ENCODE measurements at regions not wholly inside any gene's neighbourhood (a gene's known extent, or its start where the extent isn't known, plus 50 kb on each side); places are given as distances from the start of the nearest gene placed in this dataset.

- no peak for TF ChIP-seq ZBTB33 (IDR thresholded peaks at IDR 0.05)
- no peak for TF ChIP-seq SP1 (IDR thresholded peaks at IDR 0.05)
- TF ChIP-seq FOXA1 (IDR thresholded peaks at IDR 0.05), result no peak
Measured at GRCh38 chr12:60672949-60673348, 1077.1 kb downstream of the SLC16A7 start (continued).

GRCh38 chr12:60684988-60685655 is 1089.3 kb downstream of the SLC16A7 start:
- no peak overlapping the region for H3K27ac ChIP-seq (ENCODE audit: low read depth in 1 of 2, low read length in 2 of 2)
- no peak for DNase-seq (ENCODE audit: low spot score)
- no peak overlapping the region for H3K9ac ChIP-seq (ENCODE audit: low read depth in 1 of 2, low read length in 2 of 2)
- H3K27me3 ChIP-seq (ENCODE audit: control insufficient read depth in 4 of 4, insufficient read depth in 4 of 4, low read length in 3 of 4), result no peaks in the 10 kb centered on the region
- no peaks in the 10 kb centered on the region for H3K36me3 ChIP-seq (ENCODE audit: control insufficient read depth in 4 of 4, insufficient read depth in 3 of 4, low read depth in 1 of 4, low read length in 3 of 4)
- no peaks in the 10 kb centered on the region for H3K4me1 ChIP-seq (ENCODE audit: control insufficient read depth in 4 of 4, insufficient read depth in 4 of 4, low read length in 3 of 4)
- no peak for TF ChIP-seq TAF1 (conservative IDR thresholded peaks at IDR 0.05)
- peak; percentile 19 for TF ChIP-seq CTCF (IDR thresholded peaks at IDR 0.05; ENCODE audit: low read depth, low read length, missing input control)
- no peak overlapping the region for H3K4me3 ChIP-seq (ENCODE audit: low read depth in 1 of 3, low read length in 3 of 3)
- H3K9me3 ChIP-seq (ENCODE audit: control insufficient read depth in 4 of 4, low read length in 3 of 4), result no peaks in the 10 kb centered on the region
- 85% methylated on average over 12 of the region's 12 CpGs for WGBS

GRCh38 chr12:60689137-60689536 is 1093.3 kb downstream of the SLC16A7 start:
- Histone ChIP-seq H3K4me3 (ENCODE audit: low read depth in 1 of 3, low read length in 3 of 3) (no peak overlapping the region), H3K9ac (ENCODE audit: low read depth in 1 of 2, low read length in 2 of 2) (no peak overlapping the region), H3K27ac (ENCODE audit: low read depth in 1 of 2, low read length in 2 of 2) (no peak overlapping the region), H3K36me3 (ENCODE audit: control insufficient read depth in 4 of 4, insufficient read depth in 3 of 4, low read depth in 1 of 4, low read length in 3 of 4) (no peaks in the 10 kb centered on the region), H3K9me3 (ENCODE audit: control insufficient read depth in 4 of 4, low read length in 3 of 4) (no peaks in the 10 kb centered on the region), H3K4me1 (ENCODE audit: control insufficient read depth in 4 of 4, insufficient read depth in 4 of 4, low read length in 3 of 4) (no peaks in the 10 kb centered on the region), H3K27me3 (ENCODE audit: control insufficient read depth in 4 of 4, insufficient read depth in 4 of 4, low read length in 3 of 4) (no peaks in the 10 kb centered on the region)
- no peak for DNase-seq (ENCODE audit: low spot score)
- peak; percentile 23 to 67 for TF ChIP-seq RAD21 (IDR thresholded peaks at IDR 0.05)
- TF ChIP-seq JUND (IDR thresholded peaks at IDR 0.05), result no peak
- TF ChIP-seq CTCF (IDR thresholded peaks at IDR 0.05; ENCODE audit: low read depth, low read length, missing input control), result peak; percentile 18

- WGBS, result 86% methylated on average over 1 of the region's 1 CpG
- H3K9me3 ChIP-seq (ENCODE audit: control insufficient read depth in 4 of 4, low read length in 3 of 4), result no peaks in the 10 kb centered on the region
- H3K36me3 ChIP-seq (ENCODE audit: control insufficient read depth in 4 of 4, insufficient read depth in 3 of 4, low read depth in 1 of 4, low read length in 3 of 4), result no peaks in the 10 kb centered on the region
Measured at GRCh38 chr12:60693019-60693626, 1097.3 kb downstream of the SLC16A7 start.

More at GRCh38 chr12:60693019-60693626, 1097.3 kb downstream of the SLC16A7 start:
- TF ChIP-seq ATF3 (IDR thresholded peaks at IDR 0.05), result no peak
- TF ChIP-seq REST (IDR thresholded peaks at IDR 0.05), result no peak
- no peak for TF ChIP-seq FOXA2 (IDR thresholded peaks at IDR 0.05)
- TF ChIP-seq GABPA (IDR thresholded peaks at IDR 0.05 in 1 of 2, conservative IDR thresholded peaks at IDR 0.05 in 1 of 2), result no peak
- TF ChIP-seq FOXA1 (IDR thresholded peaks at IDR 0.05), result no peak
- no peak for TF ChIP-seq JUND (IDR thresholded peaks at IDR 0.05)
- no peak for TF ChIP-seq TAF1 (conservative IDR thresholded peaks at IDR 0.05)
- Histone ChIP-seq H3K9ac (ENCODE audit: low read depth in 1 of 2, low read length in 2 of 2) (no peak overlapping the region), H3K27me3 (ENCODE audit: control insufficient read depth in 4 of 4, insufficient read depth in 4 of 4, low read length in 3 of 4) (no peaks in the 10 kb centered on the region), H3K27ac (ENCODE audit: low read depth in 1 of 2, low read length in 2 of 2) (no peak overlapping the region), H3K4me3 (ENCODE audit: low read depth in 1 of 3, low read length in 3 of 3) (no peak overlapping the region), H3K4me1 (ENCODE audit: control insufficient read depth in 4 of 4, insufficient read depth in 4 of 4, low read length in 3 of 4) (no peaks in the 10 kb centered on the region)
- DNase-seq (ENCODE audit: low spot score), result no peak
